CD4-positive, alpha-beta T cell treated with Interleukin-1 beta for 1 hour (primary cell): ENCODE measurements at regions not wholly inside any gene's neighbourhood (a gene's known extent, or its start where the extent isn't known, plus 50 kb on each side); places are given as distances from the start of the nearest gene placed in this dataset.

Experiments used
- DNase-seq, 2 donors: peaks; one replicate each; pipeline ENCODE4 v3.0.0-alpha.2; 2020 to 2022

GRCh38 chr5:3963652-3964051, 368.0 kb downstream of the IRX1 start:
- DNase-seq: no peak

DNA sequence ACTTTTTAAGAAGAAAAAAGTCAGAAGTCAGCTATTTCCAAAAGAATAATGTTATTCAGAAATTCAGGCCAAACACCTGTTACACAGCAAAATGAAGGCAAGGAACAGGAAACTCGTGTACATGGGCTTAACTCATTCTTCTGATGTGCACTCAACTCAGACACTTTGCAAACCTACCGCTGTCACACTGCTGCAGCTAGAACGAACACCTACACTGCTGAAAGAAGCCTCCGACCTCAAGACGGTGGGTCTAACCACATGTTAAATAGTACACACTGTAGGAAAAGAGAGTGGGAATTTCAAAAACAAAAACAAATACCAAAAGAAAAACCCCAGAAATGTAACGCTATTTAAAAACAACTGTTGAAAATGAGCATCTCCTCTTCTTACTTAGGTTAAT, 384.5 kb downstream of the IRX1 start:
- DNase-seq: no peak

DNA sequence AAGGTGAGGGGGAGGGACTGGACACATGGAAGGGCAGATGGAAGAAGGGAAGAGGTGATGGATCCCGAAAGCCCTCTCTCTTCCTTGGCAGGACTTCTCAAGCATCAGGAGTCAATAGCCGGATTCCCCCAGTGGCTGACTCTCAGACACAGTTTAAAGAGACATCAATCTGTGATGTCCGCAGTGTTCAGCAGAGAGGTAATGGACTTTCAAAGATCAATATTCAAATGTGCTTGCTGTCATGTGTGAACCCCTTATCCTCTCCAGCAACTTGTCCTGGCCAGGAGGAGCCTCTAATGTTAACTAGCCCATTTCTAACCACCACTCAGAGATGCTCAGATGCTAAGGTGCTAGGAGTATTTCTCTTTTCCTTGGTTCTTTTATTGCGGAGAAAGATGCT, 392.2 kb downstream of the IRX1 start:
- DNase-seq: no peak

- no peak for DNase-seq
Observed at GRCh38 chr5:3993856-3994473, 398.3 kb downstream of the IRX1 start.

GRCh38 chr5:3994628-3995027, 399.0 kb downstream of the IRX1 start:
- no peak for DNase-seq

GRCh38 chr5:3995954-3996619, 400.5 kb downstream of the IRX1 start:
- no peak for DNase-seq

- no peak for DNase-seq
Observed at GRCh38 chr5:3996707-3997336, 401.2 kb downstream of the IRX1 start.

- no peak for DNase-seq
Observed at GRCh38 chr5:3997670-3998069, 402.0 kb downstream of the IRX1 start.

GRCh38 chr5:3999929-4000328, 404.3 kb downstream of the IRX1 start:
- DNase-seq: no peak

DNA sequence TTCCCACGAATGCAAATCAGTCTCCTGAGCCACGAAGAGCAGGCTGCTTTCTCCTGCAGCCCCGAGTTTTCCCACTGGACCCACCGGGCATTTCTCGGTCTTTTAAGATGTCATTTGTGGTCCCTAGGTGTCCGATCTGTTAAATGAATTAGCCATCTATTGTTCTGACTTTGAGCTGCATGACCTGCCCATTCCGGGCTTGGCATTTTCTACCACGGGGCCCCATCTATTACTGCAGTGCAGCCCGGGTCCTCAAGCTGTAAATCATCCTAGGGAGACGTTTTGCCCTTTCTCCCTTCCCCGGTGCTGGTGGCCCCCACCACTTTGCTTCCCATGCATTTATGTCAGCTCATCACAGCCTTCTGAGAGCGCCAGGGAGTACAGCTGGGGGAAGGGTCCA, 405.4 kb downstream of the IRX1 start:
- DNase-seq: no peak

DNA sequence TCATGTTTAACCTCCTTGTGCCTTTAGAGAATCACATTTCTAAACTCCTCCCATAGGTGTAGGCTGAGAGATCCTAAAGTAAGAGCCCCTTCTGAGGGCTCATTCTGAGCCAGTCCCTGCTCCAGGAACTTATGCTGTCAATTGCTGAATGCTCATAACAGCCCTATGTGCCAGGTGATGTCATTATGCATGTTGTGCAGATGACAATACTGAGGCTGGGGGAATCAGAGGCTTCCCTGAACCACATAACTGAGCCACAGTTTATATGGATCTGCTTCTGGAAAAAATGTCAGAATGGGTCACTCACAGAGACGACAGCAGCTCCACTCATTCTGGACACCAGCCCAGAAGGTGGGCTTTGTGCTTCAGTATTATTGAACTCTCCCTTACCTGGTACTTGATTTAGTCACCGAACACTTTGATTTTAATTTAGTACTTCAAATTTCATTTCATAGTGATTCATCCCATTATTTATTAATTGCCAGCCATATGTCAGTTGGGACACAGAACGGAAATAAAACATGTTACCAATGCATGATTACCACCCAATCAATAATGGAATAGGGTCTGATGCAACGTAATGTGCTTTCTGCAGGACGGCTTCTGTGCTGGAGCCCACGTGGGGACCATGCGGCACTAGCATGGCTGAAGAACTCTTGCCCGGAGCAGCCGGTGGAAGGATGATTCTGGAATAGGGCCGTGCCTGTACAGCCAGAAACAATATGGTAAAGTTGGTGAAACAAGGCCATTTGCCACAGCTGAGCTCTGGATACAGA, 406.3 kb downstream of the IRX1 start:
- no peak for DNase-seq

GRCh38 chr5:4005335-4005734, 409.7 kb downstream of the IRX1 start:
- DNase-seq: no peak

DNA sequence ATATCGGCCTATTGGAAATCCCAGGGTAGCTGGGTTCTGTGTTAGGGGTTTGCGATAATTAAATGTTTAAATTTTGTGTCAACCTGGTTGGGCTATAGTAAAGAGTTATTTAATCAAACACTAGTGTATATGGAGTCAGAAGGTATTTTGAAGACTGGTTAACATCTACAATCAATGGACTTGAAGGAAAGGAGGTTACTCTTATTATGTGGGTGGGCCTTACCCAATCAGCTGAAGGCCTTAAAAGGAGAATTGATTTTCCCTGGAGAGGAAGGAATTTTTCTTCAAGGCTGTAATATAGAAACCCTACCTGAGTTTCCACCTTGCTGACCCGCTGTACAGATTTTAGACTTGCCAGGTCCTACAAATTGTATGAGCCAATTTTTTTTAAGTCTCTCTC, 411.4 kb downstream of the IRX1 start:
- no peak for DNase-seq

DNA sequence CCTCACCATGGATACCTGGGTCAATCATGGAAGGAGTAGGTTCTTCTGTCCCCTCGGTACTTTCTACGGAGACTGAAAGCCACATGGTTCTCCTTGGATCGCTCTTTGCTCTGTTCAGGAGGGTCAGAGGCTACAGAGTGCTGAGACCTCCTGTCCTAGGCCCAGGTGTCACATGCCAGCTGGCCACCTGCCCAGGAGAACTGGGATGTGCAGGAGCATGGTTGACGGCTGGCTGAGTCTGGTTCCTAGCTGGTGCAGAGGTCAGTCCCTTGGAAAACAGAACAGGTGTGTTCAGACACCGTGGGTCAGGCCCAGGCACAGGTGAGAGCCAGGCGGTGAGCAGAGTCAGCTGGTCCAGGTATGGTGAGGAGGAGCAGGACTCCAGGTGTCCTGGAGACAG, 416.3 kb downstream of the IRX1 start:
- DNase-seq: no peak

- DNase-seq: no peak
Observed at GRCh38 chr5:4013106-4013898, 417.7 kb downstream of the IRX1 start.

GRCh38 chr5:4015709-4016108, 420.1 kb downstream of the IRX1 start:
- no peak for DNase-seq

- DNase-seq: no peak
Observed at GRCh38 chr5:4017076-4017803, 421.6 kb downstream of the IRX1 start.

DNA sequence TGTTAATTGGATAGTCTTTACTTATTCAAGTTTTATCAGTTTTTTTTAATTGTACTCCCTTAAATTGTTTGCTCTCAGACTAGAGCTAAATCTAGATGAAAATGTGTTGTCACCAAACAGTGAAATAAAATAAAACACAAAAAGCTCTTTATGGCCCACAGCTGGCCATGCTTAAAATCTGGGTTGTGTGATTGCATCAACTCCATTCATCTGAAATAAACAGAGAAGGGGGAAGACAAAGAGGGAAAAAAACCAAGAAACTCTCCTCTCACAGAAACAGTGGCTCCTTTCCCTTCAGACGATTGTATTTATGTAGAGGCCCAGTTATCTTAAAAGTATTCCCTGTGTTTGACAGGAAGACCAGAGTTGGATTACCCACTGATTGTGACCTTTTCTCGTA, 422.4 kb downstream of the IRX1 start:
- DNase-seq: no peak

DNA sequence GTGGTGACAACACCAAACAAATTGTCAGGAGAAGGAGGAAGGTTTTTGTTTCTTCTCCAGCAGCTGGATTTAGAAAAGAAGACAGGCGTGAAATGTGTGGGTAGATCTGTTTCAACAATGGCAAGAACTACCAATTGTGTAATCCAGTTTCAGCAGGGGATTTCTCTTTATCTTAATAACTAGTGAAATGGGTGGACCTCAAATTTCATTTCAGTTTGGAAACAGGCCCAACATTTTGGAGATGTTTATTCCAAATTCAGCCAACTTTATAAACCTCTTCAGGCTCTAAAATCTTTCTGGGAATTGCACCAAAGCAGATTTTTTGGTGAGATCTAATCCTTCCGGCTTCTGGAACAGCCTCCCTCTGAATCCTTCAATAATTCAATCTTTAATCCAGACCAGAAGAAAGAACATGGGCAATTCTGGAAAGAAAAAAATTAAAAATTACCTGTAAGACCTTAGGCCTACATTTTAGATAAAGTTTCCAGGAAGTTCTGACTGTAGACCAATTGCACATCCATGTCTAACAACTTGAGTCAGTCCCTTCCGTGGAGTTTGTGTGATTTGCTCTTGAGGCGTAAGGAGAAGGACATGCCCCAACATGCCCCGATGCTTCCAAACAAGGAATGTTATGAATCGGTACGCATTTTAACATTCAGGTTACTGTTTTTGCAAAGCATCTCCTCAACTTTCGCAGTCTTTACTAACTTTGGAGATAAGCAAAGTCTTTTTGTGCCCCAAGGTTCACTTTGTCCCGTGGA, 423.6 kb downstream of the IRX1 start:
- no peak for DNase-seq

DNA sequence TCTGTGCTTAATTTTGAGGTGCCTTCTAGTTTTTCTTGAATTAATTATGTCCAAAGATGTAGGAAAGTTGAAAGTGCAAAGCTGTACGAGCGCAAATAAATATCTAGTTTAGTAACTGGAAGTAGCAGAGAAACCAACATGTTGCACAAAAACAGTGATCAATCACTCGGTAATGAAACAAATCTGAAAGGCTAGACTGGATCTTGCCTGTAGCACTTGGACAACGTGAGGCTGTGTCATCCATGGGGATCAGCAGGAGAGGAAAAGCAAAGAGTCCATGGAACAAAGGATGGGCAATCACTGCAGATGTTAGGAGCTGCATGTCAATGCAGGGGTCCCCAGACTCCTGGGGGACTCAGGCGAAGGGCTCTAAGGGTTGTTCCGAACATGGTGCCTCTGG, 424.2 kb downstream of the IRX1 start:
- no peak for DNase-seq

DNA sequence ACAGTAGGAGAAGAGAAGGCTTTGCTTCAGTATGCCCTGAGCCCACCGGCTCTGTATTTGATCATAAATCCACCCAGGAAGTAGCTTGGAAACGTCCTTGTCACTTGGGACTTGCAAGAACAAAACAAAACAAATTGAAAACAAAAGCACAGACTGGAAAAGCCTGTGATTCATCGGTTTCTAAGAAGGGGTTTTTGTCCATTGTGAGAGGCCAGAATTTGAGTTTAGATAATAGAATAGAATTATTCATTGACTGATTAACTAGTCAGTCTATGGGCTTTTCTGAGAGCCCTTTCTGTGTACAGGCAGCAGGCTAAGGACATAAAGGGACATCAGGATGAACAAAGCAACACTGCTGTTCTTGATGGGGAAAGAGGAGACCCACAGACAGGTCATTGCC, 424.8 kb downstream of the IRX1 start:
- no peak for DNase-seq
